NCI-H146 treated with DMSO at 0.1 percent for 48 hours (cell line): ENCODE measurements at regions not wholly inside any gene's neighbourhood (a gene's known extent, or its start where the extent isn't known, plus 50 kb on each side); places are given as distances from the start of the nearest gene placed in this dataset.
"Not testable (repeated sequence)": the region's sequence is repeated elsewhere in the genome, so short reads cannot be mapped to it uniquely, and the experiment has no call there.

Experiments
- DNase-seq: peaks from one replicate; lab custom pipeline; 2025; ENCODE audit not compliant: unreplicated experiment; lab: John Stamatoyannopoulos, UW

GRCh38 chr12:47412601-47413236 lies 293.1 kb downstream of the RPAP3 start:
- DNase-seq = no peak

GRCh38 chr12:47411966-47412365 lies 293.9 kb downstream of the RPAP3 start:
- no peak for DNase-seq

- DNase-seq = no peak
Observed at GRCh38 chr12:47410862-47411261, 295.0 kb downstream of the RPAP3 start.

GRCh38 chr12:47410383-47410782 lies 295.4 kb downstream of the RPAP3 start:
- no peak for DNase-seq

- no peak for DNase-seq
Observed at GRCh38 chr12:47409310-47409987, 296.4 kb downstream of the RPAP3 start.

GRCh38 chr12:47408171-47408871 lies 297.5 kb downstream of the RPAP3 start:
- DNase-seq = no peak

GRCh38 chr12:47407463-47408129 lies 298.2 kb downstream of the RPAP3 start:
- no peak for DNase-seq

- DNase-seq = no peak
Observed at GRCh38 chr12:47403681-47404080, 302.1 kb downstream of the RPAP3 start.

GRCh38 chr12:47401196-47401595 lies 304.6 kb downstream of the RPAP3 start:
- not testable (repeated sequence) for DNase-seq

GRCh38 chr12:47400266-47400665 lies 305.6 kb downstream of the RPAP3 start:
- DNase-seq = no peak

- no peak for DNase-seq
Observed at GRCh38 chr12:47397664-47398281, 308.1 kb downstream of the RPAP3 start.

- DNase-seq = no peak
Observed at GRCh38 chr12:47396902-47397663, 308.7 kb downstream of the RPAP3 start.

- DNase-seq = no peak
Observed at GRCh38 chr12:47394070-47394469, 311.8 kb downstream of the RPAP3 start.

GRCh38 chr12:47393403-47393790 lies 312.4 kb downstream of the RPAP3 start:
- no peak for DNase-seq

- no peak for DNase-seq
Observed at GRCh38 chr12:47391566-47391965, 311.8 kb upstream of the AMIGO2 start.

- no peak for DNase-seq
Observed at GRCh38 chr12:47388712-47389111, 309.0 kb upstream of the AMIGO2 start.

- no peak for DNase-seq
Observed at GRCh38 chr12:47387994-47388393, 308.2 kb upstream of the AMIGO2 start.

GRCh38 chr12:47385653-47386052 lies 305.9 kb upstream of the AMIGO2 start:
- DNase-seq = no peak

- no peak for DNase-seq
Observed at GRCh38 chr12:47383942-47384341, 304.2 kb upstream of the AMIGO2 start.

- DNase-seq = no peak
Observed at GRCh38 chr12:47382305-47382704, 302.5 kb upstream of the AMIGO2 start.

GRCh38 chr12:47378907-47379306 lies 299.1 kb upstream of the AMIGO2 start:
- DNase-seq = no peak
